Iris pigment epithelial cell (primary cell): ENCODE measurements at regions not wholly inside any gene's neighbourhood (a gene's known extent, or its start where the extent isn't known, plus 50 kb on each side); places are given as distances from the start of the nearest gene placed in this dataset.
"Not testable (repeated sequence)": the region's sequence is repeated elsewhere in the genome, so short reads cannot be mapped to it uniquely, and the experiment has no call there.

Source experiments
- DNase-seq: peaks from one replicate; pipeline ENCODE4 v3.0.0-alpha.2; 2011; ENCODE audit warnings: low read depth

DNA sequence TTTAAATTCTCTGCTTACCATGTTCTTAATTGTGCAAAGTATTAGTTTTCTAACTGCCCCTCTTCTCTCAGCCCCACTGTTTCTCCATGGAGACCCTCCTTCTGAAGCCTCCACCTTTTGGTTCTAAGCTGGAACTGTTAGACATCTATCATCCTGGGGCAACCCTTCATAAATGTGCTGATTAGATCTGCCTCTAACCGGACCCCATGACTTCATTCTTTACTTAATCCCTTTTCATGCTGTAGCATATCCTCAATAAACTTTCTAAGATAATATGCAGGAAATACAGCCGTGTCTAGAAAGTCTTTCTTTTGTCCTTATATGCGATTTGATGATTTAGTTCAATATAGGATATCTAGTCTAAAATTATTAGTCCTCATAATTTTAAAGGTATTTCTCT lies 1020.1 kb downstream of the ADGRL2 start:
- no peak for DNase-seq

DNA sequence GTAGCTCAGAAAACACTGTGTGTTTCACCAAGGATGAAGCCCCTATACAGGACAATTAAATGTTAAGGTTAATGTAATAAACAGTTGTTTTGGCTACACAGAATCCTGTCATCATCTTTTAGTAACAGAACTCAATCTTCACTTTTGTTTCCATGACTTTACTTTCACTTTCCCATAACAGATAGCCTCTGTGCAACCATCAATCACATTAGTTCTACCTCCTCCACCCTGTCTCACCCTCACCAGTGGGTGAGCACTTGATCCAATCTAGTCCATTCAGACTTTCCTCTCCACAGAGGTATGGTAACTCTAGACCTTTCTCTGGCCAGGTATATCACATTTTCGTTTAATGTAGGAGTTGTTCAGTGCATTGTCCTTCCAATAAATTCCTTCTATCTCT lies 1018.5 kb downstream of the ADGRL2 start:
- no peak for DNase-seq

DNA sequence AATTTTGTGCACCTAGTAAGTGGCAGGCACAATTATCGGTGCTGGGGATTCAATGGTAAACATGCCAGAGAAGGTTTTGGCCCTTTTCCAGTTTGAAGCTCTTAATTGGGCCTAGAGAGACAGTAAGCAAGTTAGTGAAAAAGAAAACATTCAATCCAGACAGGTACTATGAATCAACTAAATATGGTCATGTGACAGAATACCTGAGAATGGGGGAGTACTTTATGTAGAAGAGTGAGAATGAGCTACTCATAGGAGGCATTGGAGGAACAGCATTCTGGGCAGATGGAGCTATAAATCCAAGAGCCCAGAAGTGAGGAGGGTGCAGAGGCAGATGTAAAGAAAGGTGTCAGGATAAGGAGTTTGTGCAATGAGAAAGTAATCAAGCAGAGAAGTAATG lies 1017.9 kb downstream of the ADGRL2 start:
- DNase-seq, result no peak

DNA sequence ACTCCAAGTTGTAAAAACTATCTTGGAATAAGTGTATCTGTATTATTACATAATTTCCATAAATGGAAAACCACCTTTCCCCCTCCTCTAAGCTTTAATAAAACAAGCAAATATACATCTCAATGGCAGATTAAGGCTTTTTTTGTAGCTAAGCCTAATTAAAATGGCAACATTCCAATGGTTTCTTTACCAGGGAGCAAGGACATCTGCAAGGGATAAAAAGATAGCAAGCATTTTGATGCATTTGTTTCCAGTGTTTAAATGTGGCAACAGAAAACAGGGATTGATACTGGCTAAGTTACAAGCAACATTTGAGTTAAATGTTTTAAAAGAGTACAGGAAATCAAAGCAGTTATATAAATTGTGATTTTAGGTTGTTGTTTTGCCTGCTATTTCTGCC lies 1012.7 kb downstream of the ADGRL2 start:
- no peak for DNase-seq

DNA sequence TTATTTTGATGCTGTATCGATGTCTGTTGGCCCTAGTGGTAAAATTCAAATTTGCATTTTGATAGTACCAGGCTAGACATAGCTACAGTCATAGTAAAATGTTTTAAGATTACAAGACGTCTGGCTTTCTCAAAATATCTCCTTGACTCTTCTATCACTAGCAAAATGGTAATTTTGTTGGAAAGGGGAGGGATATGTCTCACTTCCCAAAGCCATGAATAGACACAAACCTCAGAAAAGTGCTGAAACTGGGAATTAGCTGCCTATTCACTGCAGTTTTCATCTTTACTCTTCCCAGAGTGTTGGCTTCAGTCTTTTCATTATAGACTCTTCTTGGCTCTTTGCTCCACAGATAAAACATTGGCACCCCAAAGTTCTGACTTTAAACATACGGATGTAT lies 1009.9 kb downstream of the ADGRL2 start:
- no peak for DNase-seq

DNA sequence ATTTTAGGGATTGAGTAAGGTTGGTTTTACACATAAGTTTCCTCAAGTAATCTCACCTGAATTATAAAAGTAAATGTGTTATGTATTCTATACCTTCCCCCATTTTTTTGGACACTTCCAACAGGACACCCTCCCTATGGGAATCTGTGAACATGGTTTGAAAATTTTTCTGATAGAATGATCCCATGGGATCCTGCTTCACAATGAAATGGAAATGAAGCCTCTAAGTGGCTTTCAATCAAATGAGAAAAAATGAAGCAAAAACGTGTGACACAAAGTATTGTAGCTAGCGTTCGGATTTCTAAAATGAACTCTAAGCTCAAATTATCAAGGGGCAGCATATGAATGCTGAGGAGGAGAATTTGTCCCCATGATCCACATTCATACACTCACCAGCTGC lies 1006.8 kb downstream of the ADGRL2 start:
- no peak for DNase-seq

DNA sequence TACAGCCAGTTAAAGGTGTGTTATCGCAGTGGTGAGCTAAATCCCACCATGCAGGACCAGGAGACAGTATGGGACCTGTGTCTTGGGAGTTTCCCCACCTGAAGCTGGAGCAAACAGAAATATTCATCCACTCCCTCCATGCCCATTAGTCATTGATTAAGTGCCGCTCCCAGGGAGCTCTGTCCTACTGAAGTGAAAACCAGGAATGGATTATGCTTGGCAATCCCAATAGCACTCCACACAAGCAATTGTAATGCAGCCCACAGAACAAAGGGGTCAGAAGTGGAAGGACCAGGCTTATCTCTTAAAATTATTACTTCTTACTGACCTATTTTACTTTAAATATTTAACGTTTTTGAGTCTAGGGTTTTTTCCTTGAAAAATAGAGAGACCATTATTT lies 1005.4 kb downstream of the ADGRL2 start:
- no peak for DNase-seq

DNA sequence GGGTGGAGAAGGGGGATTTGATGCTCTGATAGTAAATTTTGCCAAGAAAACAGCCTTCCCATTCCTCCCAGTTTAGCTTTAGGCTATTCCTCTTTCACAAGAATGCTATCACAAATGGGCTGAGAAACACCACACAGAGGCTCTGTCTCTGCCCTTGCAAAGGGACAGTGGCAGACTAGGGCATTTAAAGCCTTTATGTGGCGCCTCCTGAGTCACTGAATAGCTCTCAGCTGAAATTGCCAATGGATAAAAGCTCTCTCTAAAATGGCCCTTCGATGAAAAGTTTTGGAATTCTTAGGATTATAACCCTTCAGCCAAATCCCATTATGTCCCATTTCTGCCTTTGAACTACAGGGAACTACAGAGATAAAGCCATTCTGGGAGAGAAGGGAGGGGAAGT lies 1000.4 kb downstream of the ADGRL2 start:
- no peak for DNase-seq

DNA sequence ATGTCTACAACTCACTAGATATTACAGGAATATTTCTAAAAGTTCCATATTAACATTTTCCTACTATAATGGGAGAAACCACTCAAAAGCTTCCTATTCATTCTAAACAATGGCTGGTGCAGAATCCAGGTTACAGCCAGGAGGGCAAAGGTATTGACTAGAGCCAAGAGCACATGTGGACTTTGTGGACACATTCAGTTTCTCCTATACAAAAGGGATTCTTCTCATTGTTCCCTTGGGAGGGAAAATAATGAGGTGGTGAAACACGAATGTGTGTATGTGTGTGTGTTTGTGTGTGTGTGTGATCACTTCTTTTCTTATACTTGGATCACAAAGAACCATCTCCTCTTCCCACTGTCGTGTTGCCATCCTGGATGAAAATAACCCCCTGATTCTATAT lies 1000.0 kb downstream of the ADGRL2 start:
- no peak for DNase-seq

DNA sequence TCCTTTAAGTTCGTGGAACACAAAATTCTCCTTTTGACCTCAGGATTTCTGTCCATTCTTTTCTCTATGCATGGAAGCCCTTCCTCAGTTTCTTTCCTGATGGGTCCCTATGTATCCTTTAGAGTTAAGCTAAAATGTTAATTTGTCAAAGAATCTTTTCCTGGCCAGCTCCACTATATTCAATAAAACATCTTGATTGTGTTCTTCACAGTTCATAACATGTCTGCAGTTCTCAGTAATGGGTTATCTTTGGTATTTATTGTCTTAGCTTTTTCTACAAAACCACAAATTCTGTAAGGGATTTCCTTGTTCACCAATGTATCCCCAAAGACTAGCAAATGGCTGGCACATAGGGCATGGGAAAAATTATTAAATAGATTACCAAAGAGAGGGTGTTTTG lies 998.5 kb downstream of the ADGRL2 start:
- DNase-seq, result no peak

DNA sequence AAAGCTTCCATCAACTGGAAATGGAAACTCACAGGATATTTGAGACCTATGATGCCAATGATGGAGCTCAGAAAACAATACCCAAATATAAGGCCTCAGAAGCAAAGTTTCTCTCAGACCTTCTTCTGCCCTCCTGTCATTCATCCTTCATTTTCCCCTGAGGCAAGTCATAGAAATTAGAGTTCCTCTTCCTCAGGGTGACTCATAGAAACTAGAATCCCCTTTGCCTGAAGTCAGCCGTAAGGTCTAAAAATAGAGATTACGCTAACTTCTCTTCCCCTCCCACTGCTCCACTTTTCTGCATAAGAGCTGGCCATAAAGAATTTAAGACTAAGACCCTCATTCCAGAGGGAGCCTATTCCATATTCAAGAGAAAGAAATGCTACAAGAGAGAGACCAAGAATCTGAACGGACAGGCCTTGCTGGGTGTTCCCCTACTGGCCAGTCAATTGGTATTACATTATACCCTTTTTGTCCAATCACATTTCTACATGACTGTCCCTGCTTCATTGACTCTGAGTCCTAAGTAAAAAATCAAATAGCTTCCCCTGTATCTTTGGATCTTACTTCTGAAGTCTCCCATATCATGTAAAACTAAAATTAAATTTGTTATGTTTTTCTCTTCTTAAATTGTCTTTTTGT lies 994.9 kb downstream of the ADGRL2 start:
- DNase-seq, result no peak

DNA sequence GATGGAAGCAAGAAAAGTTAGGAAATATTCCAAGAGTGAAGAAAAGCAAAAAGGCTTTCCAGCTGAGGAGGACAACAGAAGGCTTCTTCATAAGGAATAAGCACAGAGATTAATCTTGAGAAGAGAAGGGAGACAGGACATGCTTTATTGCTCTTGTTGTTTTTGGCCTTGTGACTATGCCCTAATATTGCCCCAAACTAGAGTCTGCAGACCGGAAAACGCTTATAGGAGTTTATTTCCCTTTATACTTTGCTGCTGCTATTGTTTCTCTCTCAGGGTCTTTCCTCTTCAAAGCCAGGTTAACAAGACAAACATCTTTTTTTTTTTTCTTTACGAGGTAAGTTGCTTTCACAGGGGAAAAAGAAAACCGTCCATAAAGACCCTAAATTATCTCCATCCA lies 991.4 kb downstream of the ADGRL2 start:
- no peak for DNase-seq

DNA sequence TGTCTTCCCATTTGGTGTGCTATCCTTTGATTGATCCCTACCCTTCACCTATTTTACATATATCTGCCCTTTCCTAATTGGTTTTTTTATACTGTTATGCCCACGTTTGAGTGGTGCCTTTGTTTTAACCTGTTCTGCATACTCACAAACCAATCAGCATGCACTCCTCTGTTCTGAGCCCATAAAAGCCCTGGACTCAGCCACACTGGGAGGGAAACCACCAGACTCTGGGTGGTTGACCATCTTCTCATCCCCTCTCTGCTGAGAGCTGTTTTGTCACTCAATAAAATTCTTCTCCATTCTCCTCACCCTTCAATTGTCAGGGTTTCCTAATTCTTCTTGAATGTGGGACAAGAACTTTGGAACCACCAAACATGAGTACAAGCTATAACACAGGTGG lies 989.8 kb downstream of the ADGRL2 start:
- no peak for DNase-seq

DNA sequence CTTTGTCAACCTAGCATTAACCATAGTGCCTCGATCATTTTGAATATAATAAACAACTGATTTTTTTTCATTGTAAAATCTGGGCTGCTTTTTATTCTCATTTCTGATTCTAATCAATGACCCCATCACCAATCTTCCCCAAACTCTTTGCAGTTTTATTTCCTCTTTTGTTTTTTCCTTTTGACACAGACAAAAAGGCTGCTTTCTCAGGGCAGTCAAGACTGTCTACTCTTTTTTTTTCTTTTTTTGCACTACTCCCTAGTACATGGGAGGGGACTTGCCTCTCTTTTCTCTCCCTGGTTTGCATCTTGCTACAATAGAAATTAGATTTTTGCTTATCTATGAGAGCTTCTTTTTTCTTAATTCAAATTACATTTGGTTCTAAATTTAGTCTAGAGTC lies 987.9 kb downstream of the ADGRL2 start:
- DNase-seq, result no peak

DNA sequence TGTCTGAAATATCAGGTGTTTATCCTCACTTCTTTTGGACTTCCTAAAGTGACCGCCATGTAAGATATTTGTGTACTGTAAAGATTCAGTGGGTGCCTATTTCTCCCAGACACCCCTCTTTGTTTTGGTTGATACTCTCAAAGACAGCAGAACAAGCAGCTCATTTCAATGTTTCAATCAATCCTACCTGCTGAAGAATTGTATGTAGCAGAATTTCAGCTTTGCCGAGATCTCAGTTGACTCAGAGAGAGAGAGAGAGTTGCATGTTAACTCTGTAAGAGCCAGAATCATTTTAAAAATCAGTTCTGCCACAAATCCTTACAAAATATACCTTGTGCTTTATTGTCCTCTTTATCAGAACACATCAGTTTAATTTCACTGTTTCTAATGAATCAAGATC lies 987.3 kb downstream of the ADGRL2 start:
- no peak for DNase-seq

DNA sequence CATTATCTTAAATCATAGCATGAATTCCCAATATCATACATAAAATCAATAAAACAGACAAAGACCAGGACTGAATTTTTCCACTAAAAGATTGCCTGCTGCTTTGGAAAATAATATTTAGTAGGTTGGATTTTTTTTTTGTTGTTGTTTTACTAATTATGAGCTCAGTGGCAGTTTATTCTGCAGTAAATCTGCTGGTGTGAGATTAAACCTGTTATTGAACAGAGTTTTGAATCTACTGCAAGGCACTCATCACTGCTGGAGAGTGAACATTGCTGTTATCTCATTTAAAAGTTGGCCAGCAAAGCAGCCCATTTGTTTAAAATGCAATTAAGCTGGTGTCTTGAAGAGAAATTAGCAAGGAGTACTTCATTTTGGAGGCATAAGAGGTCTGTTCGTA lies 986.1 kb downstream of the ADGRL2 start:
- DNase-seq, result no peak

DNA sequence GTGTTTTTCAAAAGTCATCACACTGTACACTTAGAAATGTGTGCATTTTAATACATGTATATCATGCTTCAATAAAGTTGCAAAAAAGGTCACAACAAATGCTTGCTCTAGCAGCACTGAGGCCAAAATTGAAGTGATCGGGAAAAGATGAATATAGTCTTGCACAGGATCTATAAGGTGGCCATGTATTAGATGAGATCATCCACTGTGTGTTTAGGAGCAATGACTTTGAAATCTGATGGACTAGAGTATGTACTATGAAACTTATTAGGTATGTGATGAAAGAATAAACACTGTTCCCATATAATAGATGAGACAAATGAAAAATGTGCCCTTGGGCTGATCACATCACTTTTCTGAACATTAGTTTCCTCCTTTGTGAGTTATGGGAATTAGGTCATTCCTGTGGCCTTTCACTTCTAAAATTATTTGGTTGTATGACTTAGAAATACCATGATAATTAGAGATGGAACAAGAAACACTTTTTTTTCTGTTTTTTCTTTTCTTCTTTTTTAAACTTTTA lies 984.6 kb downstream of the ADGRL2 start:
- DNase-seq, result no peak

DNA sequence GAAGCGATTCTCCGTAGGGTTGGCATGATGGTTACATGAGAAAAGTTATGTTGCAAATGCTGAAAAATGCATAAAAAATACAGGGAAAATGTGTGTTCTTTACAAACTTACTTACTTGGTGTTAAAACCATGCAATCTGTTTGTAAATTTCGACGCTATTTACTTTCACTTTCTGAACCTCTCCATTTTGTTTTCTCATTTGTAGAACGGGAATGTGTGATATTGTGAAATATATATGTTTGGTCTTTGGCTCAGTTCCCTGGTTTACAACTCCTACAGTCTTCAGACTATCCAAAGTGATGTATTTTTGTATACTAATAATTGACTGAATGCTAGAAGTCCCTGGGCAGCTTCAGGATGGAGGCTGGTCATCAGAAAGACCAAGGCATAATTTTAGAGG lies 982.3 kb downstream of the ADGRL2 start:
- DNase-seq, result no peak

DNA sequence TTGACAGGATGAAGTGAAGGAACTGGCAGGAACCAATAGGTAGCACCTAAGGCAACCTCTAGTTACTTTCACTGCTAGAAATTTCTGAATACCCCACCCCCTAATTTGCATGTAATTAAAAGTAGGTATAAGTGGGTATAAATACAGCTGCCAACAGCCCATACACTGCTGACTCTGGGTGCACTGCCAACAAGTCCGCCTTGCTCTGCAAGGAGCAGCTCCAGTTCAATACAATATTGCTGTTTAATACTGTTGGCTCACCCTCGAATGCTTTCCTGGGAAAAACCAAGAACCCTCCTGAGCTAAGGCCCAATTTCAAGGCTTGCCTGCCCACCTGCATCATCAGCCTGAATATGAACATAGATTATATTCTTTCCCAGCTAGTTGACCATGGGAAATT lies 981.9 kb downstream of the ADGRL2 start:
- no peak for DNase-seq

DNA sequence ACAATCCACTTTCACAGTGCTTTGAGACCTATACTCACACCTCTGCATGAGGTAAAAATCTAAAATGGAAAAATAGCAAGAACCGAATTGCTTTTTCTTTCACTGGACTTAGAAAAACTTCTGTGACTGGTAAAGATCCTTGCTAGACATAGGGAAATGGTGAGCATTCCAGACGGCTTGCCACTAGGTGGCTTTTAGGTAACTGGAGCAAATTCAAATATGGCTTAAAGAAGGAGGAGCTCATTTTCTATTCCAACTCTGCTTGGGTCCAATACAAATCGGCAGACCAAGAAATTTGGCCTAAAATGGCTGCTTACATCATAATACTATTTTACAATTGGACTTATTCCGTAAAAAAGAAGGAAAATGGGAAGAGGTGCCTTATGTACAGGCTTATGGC lies 977.9 kb downstream of the ADGRL2 start:
- peak; percentile 3 for DNase-seq

DNA sequence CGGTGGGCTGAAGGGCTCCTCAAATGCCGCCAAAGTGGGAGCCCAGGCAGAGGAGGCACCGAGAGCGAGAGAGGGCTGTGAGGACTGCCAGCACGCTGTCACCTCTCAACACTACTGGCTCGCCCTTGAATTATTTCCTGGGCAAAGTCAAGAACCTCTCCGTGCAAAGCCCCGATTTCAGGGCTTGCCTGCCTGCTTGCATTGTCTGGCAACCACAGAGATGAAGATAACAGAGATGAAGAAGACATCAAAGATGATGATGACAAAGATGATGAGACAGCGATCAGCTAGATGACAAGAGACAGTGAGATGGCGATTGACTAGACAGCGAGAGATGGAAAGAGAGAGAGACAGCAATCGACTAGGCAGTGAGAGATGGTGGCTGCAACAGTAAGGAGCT lies 976.5 kb downstream of the ADGRL2 start:
- DNase-seq, result no peak

DNA sequence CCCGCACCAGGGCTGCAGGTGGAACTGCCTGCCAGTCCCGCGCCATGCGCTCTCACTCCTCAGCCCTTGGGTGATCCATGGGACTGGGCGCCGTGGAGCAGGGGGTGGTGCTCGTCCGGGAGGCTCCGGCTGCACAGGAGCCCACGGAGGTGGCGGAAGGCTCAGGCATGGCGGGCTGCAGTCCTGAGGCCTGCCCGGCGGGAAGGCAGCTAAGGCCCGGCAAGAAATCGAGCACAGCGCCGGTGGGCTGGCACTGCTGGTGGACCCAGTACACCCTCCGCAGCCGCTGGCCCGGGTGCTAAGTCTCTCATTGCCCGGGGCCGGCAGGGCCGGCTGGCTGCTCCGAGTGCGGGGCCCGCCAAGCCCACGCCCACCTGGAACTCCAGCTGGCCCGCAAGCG lies 976.0 kb downstream of the ADGRL2 start:
- not testable (repeated sequence) for DNase-seq

DNA sequence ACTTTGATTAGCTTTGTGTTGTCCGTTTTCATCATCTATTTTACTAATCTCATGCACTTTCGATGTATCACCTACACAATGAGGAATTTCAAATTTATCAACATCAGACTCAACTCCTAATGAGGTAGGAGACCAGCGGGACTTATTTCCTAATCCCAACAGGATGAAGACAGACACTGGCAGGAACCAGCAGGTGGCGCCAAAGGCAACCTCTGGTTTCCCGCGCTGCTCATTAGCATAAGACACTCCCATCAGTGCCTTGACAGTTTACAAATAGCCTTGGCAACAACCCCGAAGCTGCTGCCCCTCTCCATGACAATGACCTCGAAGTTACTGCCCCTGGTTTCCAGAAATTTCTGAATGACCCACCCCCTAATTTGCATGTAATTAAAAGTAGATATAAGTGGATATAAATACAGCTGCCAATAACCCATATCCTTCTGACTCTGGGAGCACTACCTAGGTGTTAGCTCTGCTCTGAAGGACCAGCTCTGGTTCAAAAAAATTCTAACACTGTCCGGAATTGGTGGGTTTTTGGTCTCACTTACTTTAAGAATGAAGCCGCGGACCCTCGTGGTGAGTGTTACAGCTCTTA lies 974.8 kb downstream of the ADGRL2 start:
- DNase-seq, result peak; percentile 34

DNA sequence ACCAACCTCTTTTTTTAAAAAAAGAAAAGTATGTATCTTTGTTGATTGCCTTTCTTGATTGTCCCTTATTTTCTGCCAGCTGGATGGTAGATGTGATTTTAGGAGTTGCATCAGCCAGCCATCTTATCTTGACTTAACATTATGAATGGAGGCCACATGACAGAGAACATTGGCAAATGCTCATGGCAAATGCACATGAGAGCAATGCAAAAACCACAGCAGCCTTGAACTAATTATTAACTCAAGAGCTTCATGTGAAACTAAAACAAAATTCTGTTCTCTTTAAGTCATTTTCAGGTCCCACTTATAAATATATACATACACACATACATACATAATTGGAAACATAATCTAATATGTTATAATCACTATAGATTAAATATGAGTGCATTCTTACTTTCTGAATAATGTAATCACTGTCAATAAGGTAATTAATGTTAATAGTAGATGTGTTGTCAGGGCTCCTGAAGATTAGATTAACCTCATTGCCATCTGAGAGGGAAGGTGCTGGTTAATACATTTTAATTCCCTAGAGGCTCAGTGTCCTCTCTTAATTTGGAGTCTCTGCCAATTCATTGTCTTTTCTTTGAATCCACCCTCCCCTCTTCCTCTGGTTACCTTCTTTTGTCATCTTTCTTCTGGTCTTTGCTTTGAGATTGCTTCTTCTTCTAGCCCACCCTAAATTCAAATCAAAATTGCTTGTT lies 962.2 kb downstream of the ADGRL2 start:
- DNase-seq, result no peak
